ENCODE measurements at regions not wholly inside any gene's neighbourhood (a gene's known extent, or its start where the extent isn't known, plus 50 kb on each side); places are given as distances from the start of the nearest gene placed in this dataset.
"Not testable (repeated sequence)": the region's sequence is repeated elsewhere in the genome, so short reads cannot be mapped to it uniquely, and the experiment has no call there.

- TF ChIP-seq CTCF (IDR thresholded peaks at IDR 0.05 in 8 of 11, conservative IDR thresholded peaks at IDR 0.05 in 3 of 11); POLR2A (IDR thresholded peaks at IDR 0.05); POLR2AphosphoS5 (IDR thresholded peaks at IDR 0.05): not testable (repeated sequence)
Observed at GRCh38 chr1:166422586-166422985, 255.8 kb upstream of the FAM78B start.
